HG03175 (cell line): ENCODE measurements at regions not wholly inside any gene's neighbourhood (a gene's known extent, or its start where the extent isn't known, plus 50 kb on each side); places are given as distances from the start of the nearest gene placed in this dataset.

Experiments
- ATAC-seq: cut with Tn5 transposase; IDR thresholded peaks from one replicate; pipeline ENCODE4 v1.9.1; 2021; ENCODE audit warnings: mild to moderate bottlenecking, moderate library complexity; ENCODE audit not compliant: unreplicated experiment

- no peak for ATAC-seq
Measured at GRCh38 chr14:75370416-75371205, 57.2 kb upstream of the JDP2 start.

- no peak for ATAC-seq
Measured at GRCh38 chr14:75371297-75371696, 56.5 kb upstream of the JDP2 start.

- ATAC-seq, result no peak
Measured at GRCh38 chr14:75372260-75372659, 55.6 kb upstream of the JDP2 start.

- no peak for ATAC-seq
Measured at GRCh38 chr14:75373133-75373532, 54.7 kb upstream of the JDP2 start.

GRCh38 chr14:75373616-75374015 is 54.2 kb upstream of the JDP2 start:
- ATAC-seq, result no peak

- ATAC-seq, result no peak
Measured at GRCh38 chr14:75374911-75375310, 52.9 kb upstream of the JDP2 start.

- ATAC-seq, result no peak
Measured at GRCh38 chr14:75375983-75376382, 51.8 kb upstream of the JDP2 start.
